Activated naive CD8-positive, alpha-beta T cell treated with anti-CD3 and anti-CD28 coated beads for 36 hours (primary cell): ENCODE measurements at regions not wholly inside any gene's neighbourhood (a gene's known extent, or its start where the extent isn't known, plus 50 kb on each side); places are given as distances from the start of the nearest gene placed in this dataset.

Experiments used
- DNase-seq: peaks from one replicate; pipeline ENCODE4 v3.0.0; 2021
- H3K27ac Mint-ChIP-seq: one replicate; pipeline ENCODE4 v1.8.0; 2022; ENCODE audit warnings: mild to moderate bottlenecking, moderate library complexity, mixed read lengths
- H3K27me3 Mint-ChIP-seq: one replicate; pipeline ENCODE4 v1.8.0; 2022; ENCODE audit warnings: mild to moderate bottlenecking, mixed read lengths
- H3K36me3 Mint-ChIP-seq: one replicate; pipeline ENCODE4 v1.8.0; 2021; ENCODE audit warnings: mild to moderate bottlenecking, mixed read lengths
- H3K4me1 Mint-ChIP-seq: one replicate; pipeline ENCODE4 v1.8.0; 2021; ENCODE audit warnings: mixed read lengths
- H3K4me3 Mint-ChIP-seq: one replicate; pipeline ENCODE4 v1.8.0; 2022; ENCODE audit warnings: mild to moderate bottlenecking, moderate library complexity, mixed read lengths
- H3K9me3 Mint-ChIP-seq: one replicate; pipeline ENCODE4 v1.8.0; 2022; ENCODE audit warnings: mixed read lengths

DNA sequence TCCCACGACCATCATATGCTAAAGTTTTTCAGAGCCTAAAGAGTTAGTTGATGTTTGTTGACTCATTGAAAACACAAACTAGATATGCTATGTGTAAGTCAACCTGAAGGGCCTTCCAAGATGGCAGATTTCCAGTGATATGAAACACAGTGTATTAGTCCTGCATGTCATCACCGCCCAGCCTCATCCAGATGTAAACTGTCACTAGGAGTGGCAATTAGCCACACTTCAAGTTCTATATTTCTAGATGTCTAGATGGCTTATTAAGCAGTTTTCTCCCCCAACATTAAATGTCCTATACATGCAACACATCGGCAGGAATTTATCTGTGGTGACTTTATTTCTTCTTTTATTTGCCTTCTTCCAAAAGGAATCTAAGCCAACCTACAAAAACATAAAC, 444.1 kb upstream of the SMIM21 start:
- Mint-ChIP-seq H3K4me1 (no peaks in the 10 kb centered on the region), H3K9me3 (no peaks in the 10 kb centered on the region), H3K36me3 (no peaks in the 10 kb centered on the region), H3K4me3 (no peak overlapping the region), H3K27me3 (peaks cover 5% of the 10 kb centered on the region), H3K27ac (no peak overlapping the region)
- no peak for DNase-seq

- Mint-ChIP-seq H3K36me3 (no peaks in the 10 kb centered on the region), H3K27me3 (peaks cover 5% of the 10 kb centered on the region), H3K4me3 (no peak overlapping the region), H3K9me3 (no peaks in the 10 kb centered on the region), H3K4me1 (no peaks in the 10 kb centered on the region), H3K27ac (no peak overlapping the region)
- no peak for DNase-seq
These were observed 441.7 kb upstream of the SMIM21 start for GRCh38 chr18:75869162-75869561.

DNA sequence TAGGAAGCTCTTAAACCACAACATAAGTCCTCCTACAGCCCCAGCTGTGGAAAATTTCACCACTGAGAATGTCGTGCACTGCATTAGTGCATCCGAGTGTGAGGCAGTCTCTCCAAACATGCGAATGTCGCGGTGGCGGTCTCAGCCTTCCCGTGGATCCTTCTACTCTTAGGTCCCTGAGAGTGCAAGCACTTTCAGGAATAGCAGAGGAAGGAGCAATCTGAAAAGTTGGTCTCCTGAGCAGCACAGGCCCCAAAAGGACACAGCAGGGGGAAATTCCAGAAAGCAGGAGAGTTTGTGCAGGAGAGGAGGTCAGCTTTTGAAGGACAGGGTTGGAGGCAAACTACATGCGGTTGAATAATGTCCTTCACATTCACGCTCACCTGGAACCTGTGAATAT, 440.5 kb upstream of the SMIM21 start:
- Mint-ChIP-seq H3K9me3 (no peaks in the 10 kb centered on the region), H3K27me3 (peaks cover 13% of the 10 kb centered on the region)

GRCh38 chr18:75865639-75866038, 438.1 kb upstream of the SMIM21 start:
- H3K4me1 Mint-ChIP-seq: no peaks in the 10 kb centered on the region
- no peak overlapping the region for H3K27ac Mint-ChIP-seq
- H3K9me3 Mint-ChIP-seq: no peaks in the 10 kb centered on the region
- no peak overlapping the region for H3K4me3 Mint-ChIP-seq
- no peak for DNase-seq
- peaks cover 26% of the 10 kb centered on the region for H3K27me3 Mint-ChIP-seq
- no peaks in the 10 kb centered on the region for H3K36me3 Mint-ChIP-seq

More for the DNA sequence above, 440.5 kb upstream of the SMIM21 start:
- Mint-ChIP-seq H3K4me1 (no peaks in the 10 kb centered on the region), H3K4me3 (no peak overlapping the region), H3K27ac (no peak overlapping the region), H3K36me3 (no peaks in the 10 kb centered on the region)
- no peak for DNase-seq

DNA sequence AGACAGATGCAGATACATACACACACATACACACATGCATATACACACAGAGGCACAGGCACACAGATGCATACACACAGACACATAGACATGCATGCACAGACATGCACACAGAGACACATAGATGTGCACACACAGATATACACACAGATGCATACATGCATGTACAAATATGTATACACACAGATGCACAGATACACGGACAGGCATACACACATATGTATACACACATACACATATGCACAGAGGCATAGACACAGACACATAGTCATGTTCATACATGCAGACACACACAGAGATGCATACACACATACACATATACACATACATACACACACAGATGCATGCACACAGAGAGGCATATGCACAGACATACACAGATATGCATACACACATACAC, 437.3 kb upstream of the SMIM21 start:
- Mint-ChIP-seq H3K4me3 (no peak overlapping the region), H3K36me3 (no peaks in the 10 kb centered on the region), H3K9me3 (no peaks in the 10 kb centered on the region), H3K4me1 (no peaks in the 10 kb centered on the region), H3K27ac (no peak overlapping the region), H3K27me3 (peaks cover 30% of the 10 kb centered on the region)
- DNase-seq: no peak

GRCh38 chr18:75863696-75864095, 436.2 kb upstream of the SMIM21 start:
- Mint-ChIP-seq H3K27ac (no peak overlapping the region), H3K9me3 (no peaks in the 10 kb centered on the region), H3K27me3 (peaks cover 39% of the 10 kb centered on the region), H3K4me3 (no peak overlapping the region), H3K4me1 (no peaks in the 10 kb centered on the region), H3K36me3 (no peaks in the 10 kb centered on the region)
- DNase-seq: no peak

DNA sequence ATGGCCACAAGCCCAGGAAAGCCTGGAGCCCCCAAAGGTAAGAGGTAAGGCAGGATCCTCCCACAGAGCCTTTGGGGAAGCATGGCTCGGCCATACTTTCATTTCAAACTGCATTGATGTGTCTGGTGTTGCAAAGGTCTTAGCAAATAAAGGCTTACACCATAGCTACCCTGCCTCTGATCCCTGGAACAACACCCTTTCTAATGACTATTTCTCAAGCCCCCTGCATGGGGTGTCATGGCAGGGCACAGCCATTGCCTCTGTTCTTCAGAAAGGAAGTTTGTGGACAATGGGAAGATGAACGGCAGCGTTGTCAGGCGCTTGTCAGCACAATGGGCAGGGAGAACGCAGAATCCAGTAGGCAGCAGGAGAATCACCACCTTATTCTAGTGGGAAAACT, 435.0 kb upstream of the SMIM21 start:
- no peak for DNase-seq
- peaks cover 42% of the 10 kb centered on the region for H3K27me3 Mint-ChIP-seq
- no peak overlapping the region for H3K27ac Mint-ChIP-seq
- H3K9me3 Mint-ChIP-seq: no peaks in the 10 kb centered on the region
- no peaks in the 10 kb centered on the region for H3K36me3 Mint-ChIP-seq
- H3K4me1 Mint-ChIP-seq: no peaks in the 10 kb centered on the region
- H3K4me3 Mint-ChIP-seq: no peak overlapping the region

DNA sequence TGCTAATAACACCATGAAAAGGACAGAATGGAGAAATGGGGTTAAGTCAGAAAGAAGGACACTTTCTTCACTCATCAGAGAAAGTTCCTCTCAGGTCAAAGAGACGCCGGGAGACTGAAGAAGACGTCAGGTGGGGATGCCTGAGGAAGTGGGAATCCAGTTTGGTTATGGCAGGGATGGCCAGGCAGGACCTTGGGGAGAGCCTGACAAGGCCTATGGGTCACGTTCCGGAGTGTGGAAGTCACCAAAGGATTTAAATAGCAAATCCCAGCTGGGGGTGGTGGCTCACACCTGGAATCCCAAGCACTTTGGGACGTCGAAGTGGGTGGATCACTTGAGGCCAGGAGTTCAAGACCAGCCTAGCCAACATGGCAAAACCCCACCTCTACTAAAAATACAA, 432.7 kb upstream of the SMIM21 start:
- H3K36me3 Mint-ChIP-seq: no peaks in the 10 kb centered on the region
- no peak for DNase-seq
- H3K27me3 Mint-ChIP-seq: peaks cover 42% of the 10 kb centered on the region
- no peaks in the 10 kb centered on the region for H3K9me3 Mint-ChIP-seq
- H3K4me3 Mint-ChIP-seq: no peak overlapping the region
- H3K27ac Mint-ChIP-seq: no peak overlapping the region
- no peaks in the 10 kb centered on the region for H3K4me1 Mint-ChIP-seq

DNA sequence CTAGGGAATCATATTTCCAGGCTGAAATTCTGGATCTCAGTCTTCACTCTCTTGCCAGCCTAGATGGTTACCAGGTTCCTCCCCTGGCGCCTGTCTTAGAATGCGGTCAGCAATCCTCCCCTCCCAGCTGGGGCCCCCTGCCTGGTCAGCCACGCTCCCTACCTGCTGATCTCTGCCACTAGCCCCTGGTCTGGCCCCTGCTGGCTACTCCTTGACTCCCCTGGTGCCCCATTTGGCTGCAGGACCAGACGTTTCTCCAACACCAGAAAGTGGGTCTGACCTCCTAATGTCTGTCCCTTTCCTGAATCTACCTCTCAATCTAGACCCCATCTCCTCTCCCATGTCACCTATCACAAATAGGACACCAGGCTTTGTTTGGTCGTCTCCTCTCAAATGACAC, 432.0 kb upstream of the SMIM21 start:
- no peaks in the 10 kb centered on the region for H3K9me3 Mint-ChIP-seq
- no peaks in the 10 kb centered on the region for H3K4me1 Mint-ChIP-seq
- no peak overlapping the region for H3K4me3 Mint-ChIP-seq
- H3K27me3 Mint-ChIP-seq: peaks cover 47% of the 10 kb centered on the region
- no peak for DNase-seq
- H3K36me3 Mint-ChIP-seq: no peaks in the 10 kb centered on the region
- no peak overlapping the region for H3K27ac Mint-ChIP-seq

GRCh38 chr18:75858754-75859153, 431.3 kb upstream of the SMIM21 start:
- no peak for DNase-seq
- H3K27me3 Mint-ChIP-seq: peaks cover 46% of the 10 kb centered on the region
- no peaks in the 10 kb centered on the region for H3K9me3 Mint-ChIP-seq
- H3K4me1 Mint-ChIP-seq: no peaks in the 10 kb centered on the region
- no peaks in the 10 kb centered on the region for H3K36me3 Mint-ChIP-seq
- H3K4me3 Mint-ChIP-seq: no peak overlapping the region
- H3K27ac Mint-ChIP-seq: no peak overlapping the region

- Mint-ChIP-seq H3K4me1 (no peaks in the 10 kb centered on the region), H3K9me3 (no peaks in the 10 kb centered on the region), H3K27me3 (peaks cover 37% of the 10 kb centered on the region), H3K27ac (no peak overlapping the region), H3K36me3 (no peaks in the 10 kb centered on the region), H3K4me3 (no peak overlapping the region)
- no peak for DNase-seq
These were observed 430.1 kb upstream of the SMIM21 start for GRCh38 chr18:75857558-75857957.

- DNase-seq: no peak
- H3K36me3 Mint-ChIP-seq: no peaks in the 10 kb centered on the region
- H3K9me3 Mint-ChIP-seq: no peaks in the 10 kb centered on the region
- no peak overlapping the region for H3K27ac Mint-ChIP-seq
- H3K27me3 Mint-ChIP-seq: peaks cover 17% of the 10 kb centered on the region
- H3K4me1 Mint-ChIP-seq: no peaks in the 10 kb centered on the region
- H3K4me3 Mint-ChIP-seq: no peak overlapping the region
These were observed 427.3 kb upstream of the SMIM21 start for GRCh38 chr18:75854808-75855207.

- Mint-ChIP-seq H3K27me3 (peaks cover 11% of the 10 kb centered on the region), H3K36me3 (no peaks in the 10 kb centered on the region), H3K4me3 (no peak overlapping the region), H3K9me3 (no peaks in the 10 kb centered on the region), H3K4me1 (no peaks in the 10 kb centered on the region), H3K27ac (no peak overlapping the region)
- DNase-seq: peak; percentile 5
These were observed 426.7 kb upstream of the SMIM21 start for GRCh38 chr18:75854174-75854573.

DNA sequence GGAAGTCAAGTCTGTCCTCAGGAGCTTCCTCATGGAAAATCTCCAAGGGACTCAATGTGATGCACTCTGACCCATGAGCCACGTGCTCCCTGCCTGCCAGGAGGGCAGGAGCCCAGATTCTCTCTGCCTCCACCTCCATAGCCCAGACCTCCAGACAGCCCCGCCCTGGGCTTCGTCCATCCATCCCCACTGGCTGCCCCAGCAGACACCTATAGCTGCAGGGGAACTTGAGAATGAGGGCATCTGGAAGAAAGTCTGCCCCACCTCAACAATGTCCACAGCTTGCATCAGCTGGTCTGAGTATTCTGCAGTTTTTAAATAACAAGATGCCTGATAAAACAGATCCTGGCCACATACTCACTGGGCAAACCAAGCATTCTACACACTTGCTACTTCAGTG, 418.8 kb upstream of the SMIM21 start:
- no peaks in the 10 kb centered on the region for H3K4me1 Mint-ChIP-seq
- peaks cover 3% of the 10 kb centered on the region for H3K9me3 Mint-ChIP-seq
- H3K27me3 Mint-ChIP-seq: peaks cover 4% of the 10 kb centered on the region
- no peak for DNase-seq
- no peak overlapping the region for H3K27ac Mint-ChIP-seq
- H3K4me3 Mint-ChIP-seq: no peak overlapping the region
- H3K36me3 Mint-ChIP-seq: peaks cover 2% of the 10 kb centered on the region

- peaks cover 4% of the 10 kb centered on the region for H3K27me3 Mint-ChIP-seq
- H3K36me3 Mint-ChIP-seq: peaks cover 2% of the 10 kb centered on the region
- no peaks in the 10 kb centered on the region for H3K4me1 Mint-ChIP-seq
- no peak overlapping the region for H3K27ac Mint-ChIP-seq
- H3K4me3 Mint-ChIP-seq: no peak overlapping the region
- no peak for DNase-seq
- H3K9me3 Mint-ChIP-seq: peaks cover 3% of the 10 kb centered on the region
These were observed 417.9 kb upstream of the SMIM21 start for GRCh38 chr18:75845413-75845812.

DNA sequence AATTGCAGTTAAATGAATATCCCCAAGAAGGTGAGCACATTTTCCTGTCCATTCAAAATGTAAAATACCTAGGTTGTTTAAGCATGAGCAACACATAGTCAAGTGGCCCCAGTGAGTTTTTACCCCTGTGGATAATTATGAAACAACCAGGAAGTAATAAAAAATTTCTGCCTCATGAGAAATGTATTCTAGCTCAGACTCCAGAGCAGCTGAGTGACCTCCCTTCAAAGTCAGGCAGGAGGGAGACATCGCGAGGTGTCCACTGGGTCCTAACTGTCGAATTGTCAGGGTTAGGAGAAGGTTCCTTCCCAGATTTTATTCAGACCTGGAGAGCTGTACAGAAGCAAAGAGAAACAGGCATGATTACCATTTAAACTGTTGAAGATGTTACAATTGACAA, 416.6 kb upstream of the SMIM21 start:
- no peaks in the 10 kb centered on the region for H3K4me1 Mint-ChIP-seq
- H3K36me3 Mint-ChIP-seq: peaks cover 2% of the 10 kb centered on the region
- no peak for DNase-seq
- no peak overlapping the region for H3K4me3 Mint-ChIP-seq
- H3K27me3 Mint-ChIP-seq: peaks cover 4% of the 10 kb centered on the region
- H3K27ac Mint-ChIP-seq: no peak overlapping the region
- peaks cover 3% of the 10 kb centered on the region for H3K9me3 Mint-ChIP-seq

DNA sequence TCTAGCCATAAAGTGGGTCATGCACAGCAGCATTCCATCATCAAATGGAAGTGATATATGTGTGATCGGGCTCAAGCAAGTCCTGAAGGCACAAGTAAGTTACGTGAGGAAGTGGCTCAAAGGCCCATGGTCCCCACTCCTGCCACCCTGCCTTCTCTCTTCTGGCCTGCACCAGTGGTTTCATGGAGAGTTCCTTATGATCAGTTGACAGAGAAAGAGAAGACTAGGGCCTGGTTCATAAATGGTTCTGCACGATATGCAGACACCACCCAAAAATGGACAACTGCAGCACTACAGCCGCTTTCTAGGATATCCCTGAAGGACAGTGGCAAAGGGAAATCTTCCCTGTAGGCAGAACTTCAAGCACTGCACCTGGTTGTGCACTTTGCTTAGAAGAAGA, 412.6 kb upstream of the SMIM21 start:
- no peaks in the 10 kb centered on the region for H3K36me3 Mint-ChIP-seq
- H3K27ac Mint-ChIP-seq: no peak overlapping the region
- no peaks in the 10 kb centered on the region for H3K9me3 Mint-ChIP-seq
- H3K4me1 Mint-ChIP-seq: no peaks in the 10 kb centered on the region
- no peak overlapping the region for H3K4me3 Mint-ChIP-seq
- no peak for DNase-seq
- peaks cover 11% of the 10 kb centered on the region for H3K27me3 Mint-ChIP-seq
